KMS-11 (cell line): ENCODE measurements at regions not wholly inside any gene's neighbourhood (a gene's known extent, or its start where the extent isn't known, plus 50 kb on each side); places are given as distances from the start of the nearest gene placed in this dataset.
"Not testable (repeated sequence)": the region's sequence is repeated elsewhere in the genome, so short reads cannot be mapped to it uniquely, and the experiment has no call there.

Experiments used
- H2AFZ ChIP-seq: fragments of 200-600 bp; sonication (generic); 2 replicates; pipeline ENCODE4 v1.6.1; 2016; ENCODE audit warnings: antibody characterized with exemption, mixed run types, low read depth
- H3K27ac ChIP-seq: fragments of 200-600 bp; sonication (generic); 2 replicates; pipeline ENCODE4 v1.6.1; 2016; ENCODE audit warnings: mild to moderate bottlenecking, mixed run types
- H3K27me3 ChIP-seq: fragments of 200-600 bp; sonication (generic); 2 replicates; pipeline ENCODE4 v1.6.1; 2017; ENCODE audit warnings: mild to moderate bottlenecking, low read depth, mixed run types, moderate library complexity; ENCODE audit not compliant: insufficient read depth
- H3K36me3 ChIP-seq: fragments of 200-600 bp; sonication (generic); 2 replicates; pipeline ENCODE4 v1.6.1; 2017; ENCODE audit warnings: mild to moderate bottlenecking, mixed run types; ENCODE audit not compliant: insufficient read depth
- H3K4me1 ChIP-seq: fragments of 200-600 bp; sonication (generic); 2 replicates; pipeline ENCODE4 v1.6.1; 2016; ENCODE audit warnings: mild to moderate bottlenecking, low read depth, mixed run types; ENCODE audit not compliant: poor library complexity, severe bottlenecking
- H3K4me2 ChIP-seq: fragments of 200-600 bp; sonication (generic); 2 replicates; pipeline ENCODE4 v1.7.0; 2016; ENCODE audit warnings: mild to moderate bottlenecking, mixed run types
- H3K4me3 ChIP-seq: fragments of 200-600 bp; sonication (generic); IDR thresholded peaks from 2 replicates; pipeline ENCODE4 v1.6.1; 2017; ENCODE audit warnings: low read depth, low read length, mixed read lengths; ENCODE audit not compliant: insufficient read depth
- H3K79me2 ChIP-seq: fragments of 200-600 bp; sonication (generic); 2 replicates; pipeline ENCODE4 v1.6.1; 2016; ENCODE audit warnings: low read depth, mixed run types; ENCODE audit not compliant: insufficient read depth
- H3K9ac ChIP-seq: fragments of 200-600 bp; sonication (generic); 2 replicates; pipeline ENCODE4 v1.6.1; 2016; ENCODE audit warnings: mild to moderate bottlenecking, mixed run types
- H4K20me1 ChIP-seq: fragments of 200-600 bp; sonication (generic); 2 replicates; pipeline ENCODE4 v1.6.1; 2016; ENCODE audit warnings: mild to moderate bottlenecking, mixed run types; ENCODE audit not compliant: insufficient read depth

DNA sequence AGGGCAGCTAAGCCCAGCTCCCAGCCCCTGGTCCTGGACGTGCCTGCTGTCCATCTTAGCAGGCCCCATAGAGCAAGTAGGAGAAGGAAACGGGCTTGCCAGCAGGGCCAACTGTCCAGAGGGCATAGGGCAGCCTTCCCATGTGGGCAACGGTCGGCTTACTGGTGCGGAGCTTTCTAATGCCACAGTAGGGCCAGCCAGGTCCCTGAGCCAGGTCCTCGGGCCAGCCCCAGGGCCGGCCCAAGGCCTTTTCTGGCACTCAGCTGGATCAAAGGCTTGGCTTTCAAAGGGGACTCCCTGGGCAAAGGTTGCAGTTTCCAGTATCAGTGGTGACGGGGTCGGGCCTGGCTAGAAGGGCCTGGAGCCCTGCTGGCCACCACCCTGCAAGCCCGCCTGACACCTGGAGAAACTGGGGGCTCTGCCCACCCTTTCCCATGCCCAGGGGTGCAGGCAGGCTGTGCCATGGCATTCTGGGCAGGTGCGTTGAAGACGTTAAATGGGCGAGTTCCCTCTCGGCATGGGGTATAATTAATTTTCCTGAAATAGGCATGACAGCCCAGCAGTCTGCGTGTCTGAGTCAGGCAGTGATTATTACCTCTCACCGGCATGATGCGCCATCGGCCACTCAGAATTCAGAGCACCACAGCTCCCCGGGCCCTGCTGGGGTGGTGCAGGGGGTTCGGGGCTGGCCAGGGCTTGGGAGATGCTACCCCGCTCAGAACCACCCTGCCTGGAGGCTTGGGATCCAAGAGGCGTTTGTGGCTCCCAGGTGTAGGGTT is 4387.3 kb upstream of the TPTE start:
- H3K36me3 ChIP-seq, H2AFZ ChIP-seq, H3K4me3 ChIP-seq: not testable (repeated sequence)

DNA sequence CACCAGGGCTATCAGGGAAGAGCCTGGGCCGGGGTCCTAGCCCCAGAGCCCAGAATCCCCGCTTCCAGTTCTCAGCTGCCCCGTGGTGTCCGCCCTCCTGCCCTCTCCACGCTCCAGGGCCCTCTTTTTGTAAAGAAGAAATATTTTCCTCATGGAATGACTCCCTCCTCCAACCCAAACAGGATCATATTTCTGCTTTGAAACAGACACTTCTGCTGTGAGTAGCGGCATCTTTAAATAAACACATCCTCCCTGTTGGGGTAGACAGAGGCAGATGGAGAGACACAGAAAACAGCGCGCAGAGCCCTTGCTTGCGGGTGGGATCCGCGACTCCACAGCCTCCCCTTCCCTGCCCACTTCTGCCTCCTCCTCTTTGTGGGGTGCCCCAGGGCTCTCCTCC is 4384.7 kb upstream of the TPTE start:
- H4K20me1 ChIP-seq, H3K27ac ChIP-seq, H3K79me2 ChIP-seq, H3K4me1 ChIP-seq, H3K36me3 ChIP-seq, H3K9ac ChIP-seq, H3K4me3 ChIP-seq, H2AFZ ChIP-seq, H3K27me3 ChIP-seq, H3K4me2 ChIP-seq: not testable (repeated sequence)

More for the DNA sequence above, 4387.3 kb upstream of the TPTE start:
- H3K79me2 ChIP-seq, H3K4me1 ChIP-seq, H3K4me2 ChIP-seq, H4K20me1 ChIP-seq, H3K27me3 ChIP-seq, H3K9ac ChIP-seq, H3K27ac ChIP-seq: not testable (repeated sequence)

DNA sequence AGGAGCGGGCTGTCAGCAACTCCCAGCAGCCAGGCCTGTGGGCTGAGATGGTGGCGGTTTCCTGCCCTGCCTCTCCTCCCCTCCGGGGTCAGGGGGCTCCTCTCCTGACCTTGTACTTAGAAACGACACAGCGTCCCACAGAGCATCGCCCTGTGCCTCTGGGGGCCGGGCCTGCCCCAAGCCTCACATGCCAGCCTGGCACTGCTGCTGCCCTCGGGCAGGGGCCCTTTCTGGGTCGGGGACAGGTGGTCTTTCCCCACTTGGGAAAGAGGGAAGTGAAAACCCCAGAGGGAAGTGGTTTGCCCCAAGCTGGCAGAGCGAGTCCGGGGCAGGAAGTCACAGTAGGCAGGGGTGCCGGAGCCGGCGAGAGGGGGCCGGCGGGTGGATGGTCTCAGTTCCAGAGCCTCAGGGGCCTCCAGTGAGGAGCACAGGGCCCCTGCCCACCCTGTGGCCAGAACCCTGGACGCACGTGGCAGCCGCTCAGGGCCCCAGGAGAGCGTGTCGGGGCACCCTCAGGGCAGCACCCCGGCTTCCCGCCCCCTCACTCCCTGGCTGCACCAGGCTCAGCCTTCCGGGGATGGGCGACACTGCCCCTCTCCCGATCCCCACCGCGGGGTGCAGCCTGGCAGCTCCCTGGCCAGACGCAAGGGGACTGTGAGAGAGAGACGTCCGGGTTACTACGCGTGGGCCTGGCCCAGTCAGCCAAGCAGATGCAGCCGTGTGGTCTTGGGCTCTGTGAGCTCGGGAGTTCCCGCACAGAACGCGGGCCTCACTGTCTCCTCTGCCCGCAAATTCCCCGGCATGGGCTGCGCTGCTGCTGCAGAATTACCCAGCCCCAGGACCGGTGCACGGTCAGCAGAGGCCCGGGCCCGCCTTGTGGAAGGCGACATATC is 4382.9 kb upstream of the TPTE start:
- not testable (repeated sequence) for H3K4me1 ChIP-seq

DNA sequence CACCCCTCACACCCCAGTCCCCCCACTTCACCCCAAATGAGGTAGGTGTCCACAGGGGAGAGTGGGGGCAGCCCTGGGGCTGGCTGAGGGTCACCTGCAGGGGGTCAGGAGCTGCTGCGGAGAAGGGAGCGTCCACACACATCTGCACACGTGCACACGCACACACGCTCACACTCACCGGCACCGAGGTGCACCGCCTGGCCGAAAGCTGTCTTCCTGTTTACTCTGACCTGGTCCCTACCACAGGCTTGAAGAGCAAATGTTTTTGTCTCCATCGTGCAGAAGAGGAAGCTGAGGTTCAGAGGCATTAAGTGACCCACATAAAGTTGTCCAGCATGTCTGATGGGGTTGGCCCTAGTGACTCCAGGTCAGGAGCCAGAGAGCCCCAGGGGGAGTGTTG is 4382.1 kb upstream of the TPTE start:
- not testable (repeated sequence) for H3K4me3 ChIP-seq, H3K79me2 ChIP-seq, H3K4me2 ChIP-seq, H4K20me1 ChIP-seq, H3K27me3 ChIP-seq, H3K4me1 ChIP-seq, H2AFZ ChIP-seq, H3K9ac ChIP-seq, H3K27ac ChIP-seq, H3K36me3 ChIP-seq

More for the DNA sequence above, 4382.9 kb upstream of the TPTE start:
- H3K36me3 ChIP-seq, H3K4me3 ChIP-seq, H3K27me3 ChIP-seq, H4K20me1 ChIP-seq, H2AFZ ChIP-seq, H3K9ac ChIP-seq, H3K27ac ChIP-seq, H3K4me2 ChIP-seq, H3K79me2 ChIP-seq: not testable (repeated sequence)

DNA sequence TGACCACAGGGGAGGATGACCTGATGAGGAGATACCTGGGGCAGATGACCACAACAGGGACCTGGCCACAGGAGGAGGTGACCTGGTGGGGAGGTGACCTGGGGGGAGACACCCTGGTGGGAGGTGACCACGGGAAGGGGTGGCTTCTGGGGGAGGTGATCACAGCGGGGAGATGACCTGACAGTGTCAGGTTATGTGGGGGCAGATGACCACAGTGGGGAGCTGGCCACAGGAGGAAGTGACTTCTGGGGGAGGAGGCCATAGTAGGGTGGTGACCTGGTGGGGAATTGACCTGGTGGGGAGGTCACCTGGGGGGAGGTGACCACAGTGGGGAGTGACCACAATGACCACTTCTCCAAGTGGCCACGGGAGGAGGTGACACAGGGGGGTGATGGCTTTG is 4381.5 kb upstream of the TPTE start:
- not testable (repeated sequence) for H3K4me3 ChIP-seq, H2AFZ ChIP-seq, H3K27me3 ChIP-seq

DNA sequence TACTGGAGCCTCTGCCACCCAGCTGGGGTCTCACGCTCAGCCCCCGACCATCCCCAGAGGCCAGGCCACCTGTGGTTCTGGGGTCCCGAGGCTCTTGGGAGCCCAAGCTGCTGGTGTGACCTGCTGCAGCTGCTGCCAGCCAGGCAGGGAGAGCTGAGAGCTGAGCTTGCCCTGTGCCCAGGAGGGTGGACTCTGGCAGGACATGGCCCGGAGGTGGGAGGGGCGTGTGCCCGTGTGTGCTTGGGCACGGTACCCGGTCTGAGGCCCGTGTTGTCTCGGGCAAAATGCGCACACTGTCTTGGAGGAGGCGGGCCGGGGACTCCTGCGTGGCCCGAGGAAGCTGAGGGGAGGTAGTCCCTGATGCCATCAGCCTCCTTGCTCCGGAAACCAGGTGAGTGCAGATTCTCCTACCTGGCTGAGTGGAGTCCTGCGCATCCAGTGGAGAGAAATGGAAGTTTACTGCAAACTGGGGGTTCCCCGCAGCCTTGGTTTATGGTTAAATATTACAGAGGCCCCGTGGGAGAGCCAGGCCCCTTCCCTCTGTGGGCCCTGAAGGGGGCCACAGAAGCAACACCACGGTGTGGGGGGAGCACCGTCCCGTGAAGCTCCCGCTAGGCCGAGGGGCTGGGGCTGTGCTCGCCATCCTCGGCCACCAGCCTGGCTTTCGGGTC is 4380.8 kb upstream of the TPTE start:
- H3K79me2 ChIP-seq, H3K27me3 ChIP-seq, H2AFZ ChIP-seq, H3K27ac ChIP-seq, H3K4me3 ChIP-seq, H4K20me1 ChIP-seq, H3K9ac ChIP-seq, H3K4me1 ChIP-seq, H3K36me3 ChIP-seq, H3K4me2 ChIP-seq: not testable (repeated sequence)

More for the DNA sequence above, 4381.5 kb upstream of the TPTE start:
- not testable (repeated sequence) for H3K36me3 ChIP-seq, H3K4me1 ChIP-seq, H4K20me1 ChIP-seq, H3K79me2 ChIP-seq, H3K27ac ChIP-seq, H3K4me2 ChIP-seq, H3K9ac ChIP-seq

DNA sequence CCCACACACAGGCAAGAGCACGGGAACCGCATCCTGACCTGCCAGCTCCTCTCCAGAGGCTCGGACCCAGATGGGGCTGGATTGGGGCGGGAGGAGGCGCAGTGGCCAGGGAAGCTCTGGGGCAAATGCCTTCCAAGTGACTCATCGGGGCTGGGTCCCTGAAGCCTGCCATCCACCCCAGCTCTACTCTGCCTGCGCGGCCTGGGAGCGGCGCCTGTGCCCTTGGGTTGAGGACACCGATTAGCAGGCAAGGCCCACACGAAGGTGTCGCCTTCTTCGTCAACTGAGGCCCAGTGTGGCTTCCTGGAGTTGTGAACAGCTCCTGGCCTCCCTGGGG is 4380.3 kb upstream of the TPTE start:
- H2AFZ ChIP-seq, H3K79me2 ChIP-seq, H4K20me1 ChIP-seq, H3K4me2 ChIP-seq, H3K4me1 ChIP-seq, H3K9ac ChIP-seq, H3K4me3 ChIP-seq, H3K27ac ChIP-seq, H3K27me3 ChIP-seq, H3K36me3 ChIP-seq: not testable (repeated sequence)

DNA sequence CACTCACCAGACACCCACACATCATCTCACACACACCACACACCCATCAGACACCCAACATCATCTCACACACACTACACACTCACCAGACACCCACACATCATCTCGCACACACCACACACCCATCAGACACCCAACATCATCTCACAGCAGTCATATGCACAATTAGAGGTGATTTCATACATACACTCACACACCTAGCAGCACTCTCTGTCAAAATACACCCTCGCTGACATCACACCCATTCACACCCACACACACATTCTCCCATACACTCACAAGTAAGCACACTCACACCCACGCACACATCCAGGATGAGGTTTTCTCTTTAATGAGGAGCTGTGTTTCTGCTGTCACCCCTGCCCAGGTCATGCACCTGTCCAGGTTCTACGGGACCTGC is 4368.2 kb upstream of the TPTE start:
- H4K20me1 ChIP-seq, H3K36me3 ChIP-seq, H2AFZ ChIP-seq, H3K27me3 ChIP-seq, H3K79me2 ChIP-seq, H3K9ac ChIP-seq, H3K4me3 ChIP-seq, H3K27ac ChIP-seq, H3K4me2 ChIP-seq, H3K4me1 ChIP-seq: not testable (repeated sequence)

DNA sequence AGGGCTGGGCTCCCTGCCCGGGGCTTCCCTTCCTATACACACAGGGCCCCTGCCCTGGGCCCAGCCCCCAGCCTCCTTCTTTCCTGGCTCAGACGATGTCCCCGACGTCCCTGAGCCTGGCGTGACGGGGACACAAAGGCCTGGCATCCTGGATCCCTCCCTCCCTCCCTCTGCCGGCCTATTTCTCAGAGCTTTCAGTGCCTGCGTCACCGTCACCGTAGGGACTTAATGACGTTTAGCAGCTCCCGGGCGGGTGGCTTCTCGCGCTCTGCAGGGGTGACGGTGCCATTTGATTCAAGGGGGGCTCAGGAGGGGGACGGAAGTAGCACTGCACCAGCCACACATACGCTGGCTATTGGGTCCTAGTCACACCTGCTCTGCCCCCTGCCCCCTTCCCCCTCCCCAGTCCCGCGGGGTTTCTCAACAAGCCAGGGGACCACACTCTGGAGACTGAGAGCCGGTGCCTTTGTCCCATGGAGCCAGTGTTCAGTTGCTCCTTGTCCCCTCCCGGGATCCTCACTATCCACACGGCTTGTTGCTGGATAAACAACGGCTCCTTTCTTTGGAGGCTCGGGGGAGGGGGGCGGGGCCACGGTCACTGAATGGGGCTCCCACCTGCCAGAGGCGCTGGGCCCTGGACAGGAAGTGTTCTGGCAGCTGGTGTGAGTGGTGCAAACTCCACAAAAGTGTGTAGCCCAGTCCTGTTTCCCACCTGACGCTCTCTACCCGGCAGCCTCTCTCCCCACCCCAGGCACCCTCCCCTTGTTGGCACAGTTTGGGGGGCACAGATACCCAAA is 4366.7 kb upstream of the TPTE start:
- not testable (repeated sequence) for H3K36me3 ChIP-seq, H4K20me1 ChIP-seq, H3K4me1 ChIP-seq, H3K4me3 ChIP-seq, H3K27me3 ChIP-seq, H2AFZ ChIP-seq, H3K27ac ChIP-seq, H3K9ac ChIP-seq, H3K79me2 ChIP-seq, H3K4me2 ChIP-seq
